Middle frontal gyrus (tissue), 1 donor: ENCODE measurements at regions not wholly inside any gene's neighbourhood (a gene's known extent, or its start where the extent isn't known, plus 50 kb on each side); places are given as distances from the start of the nearest gene placed in this dataset.
A peak's percentile ranks its signal among the peaks of the same experiment; 100 is the strongest.
"Not testable (repeated sequence)": the region's sequence is repeated elsewhere in the genome, so short reads cannot be mapped to it uniquely, and the experiment has no call there.

Experiments used
- DNase-seq: peaks from one replicate; pipeline ENCODE4 v3.0.0-alpha.2; 2015; ENCODE audit warnings: low spot score; ENCODE audit errors: extremely low spot score

DNA sequence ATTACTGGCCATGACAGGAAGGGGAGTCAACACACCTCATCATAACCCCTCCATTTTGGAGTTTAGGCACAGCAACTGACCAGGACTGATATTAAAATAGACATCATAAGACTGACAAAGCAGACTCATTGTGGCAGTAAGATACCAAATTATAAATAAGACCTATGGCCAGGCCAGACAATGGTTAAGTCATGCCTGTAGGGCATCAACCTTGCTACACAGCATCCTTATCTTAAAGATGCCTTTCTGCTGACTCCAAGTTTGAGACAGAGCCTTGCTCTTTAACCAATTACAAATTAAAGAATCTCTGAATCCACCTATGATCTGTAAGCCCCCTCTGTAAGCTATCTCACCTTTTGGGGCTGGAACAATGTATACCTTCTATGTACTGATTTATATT is 65.5 kb downstream of the VCX2 start:
- DNase-seq: no peak

GRCh38 chrX:8103655-8104054 is 67.4 kb downstream of the VCX2 start:
- DNase-seq: no peak

DNA sequence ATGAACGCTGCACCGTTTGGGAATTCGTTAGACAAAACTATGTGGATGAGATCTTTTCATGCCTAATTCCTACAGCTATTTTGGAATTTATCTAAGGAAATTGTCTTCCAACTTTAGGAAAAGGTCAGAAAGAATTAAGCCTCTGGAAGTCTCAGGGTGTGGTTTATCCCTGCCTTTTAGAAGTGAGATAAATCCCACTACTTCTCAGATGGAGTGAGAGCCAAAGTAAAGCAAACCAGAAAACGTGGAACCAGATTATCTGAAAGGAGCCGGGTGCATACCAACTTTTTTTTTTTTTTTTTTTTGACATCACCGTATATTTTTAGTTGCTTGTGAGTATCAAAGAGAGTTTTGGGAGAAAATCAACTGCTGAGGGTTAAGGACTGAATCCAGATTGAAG is 79.6 kb downstream of the VCX2 start:
- DNase-seq: no peak

DNA sequence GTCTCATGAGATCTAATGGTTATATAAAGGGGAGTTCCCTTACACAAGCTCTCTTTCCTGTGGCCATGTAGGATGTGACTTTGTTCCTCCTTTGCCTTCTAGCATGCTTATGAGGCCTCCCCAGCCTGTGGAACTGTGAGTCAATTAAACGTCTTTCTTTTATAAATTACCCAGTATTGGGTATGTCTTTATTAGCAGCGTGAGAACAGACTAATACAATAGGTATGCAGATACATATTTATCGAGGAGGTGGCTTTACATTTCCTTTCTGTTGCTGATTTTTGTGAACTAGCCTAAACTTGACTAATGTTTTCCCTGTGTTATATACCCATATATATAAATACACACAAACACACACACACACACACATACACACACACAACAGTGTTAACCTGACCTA is 80.2 kb downstream of the VCX2 start:
- DNase-seq: no peak

GRCh38 chrX:8090482-8090881 is 80.6 kb downstream of the VCX2 start:
- DNase-seq: no peak

GRCh38 chrX:8089141-8089540 is 81.9 kb downstream of the VCX2 start:
- DNase-seq: no peak

DNA sequence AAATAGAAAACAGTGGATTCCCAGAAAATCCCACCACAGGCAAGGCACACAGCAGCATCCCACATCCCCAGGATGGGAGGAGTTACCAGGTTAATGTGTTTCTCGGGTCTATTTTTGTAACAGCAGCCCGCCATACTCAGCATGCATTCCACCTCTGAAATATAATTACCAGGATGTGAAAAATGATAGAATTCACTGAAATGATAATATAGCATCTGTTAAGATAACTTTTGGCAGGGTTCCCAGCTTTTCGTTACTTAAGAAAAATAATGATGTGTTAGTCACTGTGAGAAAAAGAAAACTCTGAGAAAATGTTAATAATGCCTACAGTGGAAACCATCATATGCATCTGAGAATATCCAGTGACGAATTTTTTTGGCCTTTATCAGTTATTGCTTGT is 87.1 kb downstream of the VCX2 start:
- peak; percentile 4 for DNase-seq

GRCh38 chrX:8083286-8083685 is 87.8 kb downstream of the VCX2 start:
- DNase-seq: no peak

DNA sequence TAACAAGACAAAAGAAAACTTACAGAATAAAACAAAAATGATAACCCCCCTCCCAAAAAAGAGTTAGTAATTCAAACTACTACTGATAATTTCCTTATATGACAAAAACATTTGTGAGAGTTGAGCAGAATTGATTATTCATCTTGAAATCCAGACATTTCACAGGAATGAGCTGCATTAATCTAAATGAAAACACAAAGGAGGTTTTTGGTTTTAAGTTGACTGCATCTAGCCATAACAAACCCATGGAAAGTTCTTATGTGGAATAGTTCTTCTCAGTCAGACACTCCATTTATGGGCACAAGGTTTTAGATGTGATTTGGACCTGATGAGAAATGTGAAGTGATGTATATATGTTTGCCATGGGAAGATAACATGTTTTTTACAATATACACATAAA is 95.4 kb downstream of the VCX2 start:
- DNase-seq: no peak

- no peak for DNase-seq
Observed at GRCh38 chrX:8067754-8068462, 103.2 kb downstream of the VCX2 start.

GRCh38 chrX:8052909-8053308 is 118.2 kb downstream of the VCX2 start:
- DNase-seq: no peak

GRCh38 chrX:8049827-8050226 is 121.2 kb downstream of the VCX2 start:
- no peak for DNase-seq

GRCh38 chrX:8048466-8048865 is 121.3 kb upstream of the PNPLA4 start:
- DNase-seq: no peak

- DNase-seq: no peak
Observed at GRCh38 chrX:8044947-8045346, 117.7 kb upstream of the PNPLA4 start.

GRCh38 chrX:8043546-8043945 is 116.3 kb upstream of the PNPLA4 start:
- DNase-seq: no peak

DNA sequence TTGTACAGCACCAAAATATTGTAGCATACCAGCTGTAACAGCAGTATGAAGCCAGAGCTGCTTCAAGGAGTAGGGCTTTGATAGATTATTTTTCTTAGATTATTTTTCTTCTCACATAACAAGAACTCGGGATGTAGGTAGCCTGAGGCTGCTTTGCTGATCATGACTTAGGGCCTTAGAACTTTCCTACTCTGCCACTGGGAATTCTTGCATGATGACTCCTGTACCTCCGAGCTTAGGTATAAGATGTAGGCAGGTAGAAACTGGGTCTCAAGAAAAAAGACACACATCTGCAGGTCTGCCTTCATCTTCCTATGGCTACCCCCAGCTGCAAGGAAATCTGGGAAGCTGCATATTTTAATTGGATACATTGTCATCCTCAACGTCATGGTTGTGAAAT is 115.9 kb upstream of the PNPLA4 start:
- DNase-seq: no peak

DNA sequence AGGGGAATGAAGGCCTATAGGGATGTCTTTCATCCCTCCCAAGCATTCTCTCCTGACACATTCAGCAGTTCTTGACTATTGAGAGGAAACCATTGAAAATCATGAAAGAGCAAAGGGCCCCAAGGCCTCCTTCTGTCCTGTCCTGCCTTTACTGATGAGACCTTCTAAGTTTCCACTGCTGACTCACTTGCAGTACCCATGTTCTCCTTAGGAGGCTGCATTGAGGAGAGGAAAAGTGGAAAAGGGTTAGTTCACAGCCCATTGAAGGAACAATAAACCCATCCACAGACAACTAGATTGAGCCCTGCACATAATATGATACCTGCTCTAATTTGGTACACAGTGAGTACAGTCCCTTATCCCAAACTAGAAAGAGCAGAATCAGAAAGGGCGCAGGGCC is 115.1 kb upstream of the PNPLA4 start:
- DNase-seq: no peak

- not testable (repeated sequence) for DNase-seq
Observed at GRCh38 chrX:8039711-8040110, 112.5 kb upstream of the PNPLA4 start.

DNA sequence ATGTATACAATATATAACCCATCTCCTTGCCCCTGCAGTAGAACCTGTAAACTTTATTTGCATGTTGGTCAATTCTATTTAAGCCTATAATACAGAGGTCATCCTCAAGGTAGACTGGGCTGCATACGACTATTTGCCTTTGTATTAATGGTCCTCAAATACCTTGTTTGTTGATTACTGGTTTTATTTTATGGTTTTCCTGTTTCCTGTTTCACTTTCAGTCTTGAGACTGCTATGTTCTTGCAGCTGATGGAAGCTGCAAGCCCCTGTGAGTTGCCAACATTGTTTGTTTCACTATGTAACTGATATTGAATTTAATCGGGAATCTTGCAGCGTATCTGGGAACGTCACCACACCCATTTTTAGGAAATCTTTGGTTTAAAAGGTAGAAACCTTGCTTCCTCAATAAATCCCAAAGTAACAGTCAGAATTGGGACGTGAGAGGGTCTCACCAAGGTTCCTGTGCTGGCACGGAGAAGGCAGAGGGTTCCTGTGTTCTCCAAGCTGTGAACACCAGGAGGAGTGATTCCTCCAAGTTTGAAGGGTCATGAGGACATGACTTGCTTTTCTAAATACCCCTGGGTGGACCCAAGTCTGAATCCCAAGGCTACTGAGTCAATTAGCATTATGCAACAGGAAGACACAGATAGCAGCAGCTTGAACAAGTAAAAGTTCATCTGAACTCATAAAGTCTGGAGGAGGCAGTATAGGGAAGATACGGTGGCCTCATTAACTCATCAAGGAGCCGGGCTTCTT is 110.6 kb upstream of the PNPLA4 start:
- no peak for DNase-seq

- DNase-seq: no peak
Observed at GRCh38 chrX:8036914-8037313, 109.7 kb upstream of the PNPLA4 start.

DNA sequence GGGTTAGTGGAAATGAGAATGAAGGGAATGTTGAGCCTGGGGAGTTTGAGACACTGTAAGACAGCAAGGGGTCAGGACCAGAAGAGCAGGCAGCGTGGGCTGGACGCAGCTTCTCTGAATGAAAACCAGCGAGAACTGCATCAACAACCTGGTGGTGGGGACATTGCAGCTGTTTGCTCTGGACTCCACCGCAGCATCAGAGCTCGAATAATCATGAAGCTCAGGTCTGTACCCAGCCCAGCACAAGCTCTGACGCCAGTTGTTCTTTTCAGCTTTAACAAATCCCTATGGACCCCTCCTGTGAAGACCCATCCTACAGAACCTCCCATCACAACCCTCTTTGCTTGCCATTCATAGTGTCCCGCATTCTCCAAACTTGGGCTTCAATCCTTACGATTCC is 106.8 kb upstream of the PNPLA4 start:
- DNase-seq: no peak

DNA sequence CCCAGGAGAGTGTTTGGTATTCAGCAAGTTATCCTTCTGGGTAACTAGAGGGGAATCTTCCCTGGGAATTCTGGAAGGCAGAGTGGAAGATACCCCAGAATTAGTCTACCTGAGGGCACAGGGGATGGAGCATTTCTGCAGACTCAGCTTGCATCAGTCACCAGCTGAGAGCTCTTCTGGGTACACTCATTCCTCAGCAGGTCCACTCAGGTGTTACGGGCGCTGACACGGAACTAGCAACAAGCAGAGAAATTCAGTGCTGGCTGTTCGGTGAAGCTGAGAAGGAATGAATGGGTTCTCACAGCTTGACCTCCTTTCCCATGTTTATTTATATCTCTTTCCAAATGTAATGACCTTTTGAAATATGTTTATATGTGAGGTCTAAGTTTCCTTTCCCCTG is 106.0 kb upstream of the PNPLA4 start:
- no peak for DNase-seq

GRCh38 chrX:8030361-8030760 is 103.1 kb upstream of the PNPLA4 start:
- no peak for DNase-seq
